ENCODE measurements at regions not wholly inside any gene's neighbourhood (a gene's known extent, or its start where the extent isn't known, plus 50 kb on each side); places are given as distances from the start of the nearest gene placed in this dataset.
"Not testable (repeated sequence)": the region's sequence is repeated elsewhere in the genome, so short reads cannot be mapped to it uniquely, and the experiment has no call there.

- no peak for DNase-seq (ENCODE audit: extremely low spot score, insufficient read length, low read depth)
Measured at GRCh38 chr7:13687500-13687899, 302.0 kb downstream of the ETV1 start.

GRCh38 chr7:13692548-13692947 is 296.9 kb downstream of the ETV1 start:
- FAIRE-seq, result no peak
- DNase-seq (ENCODE audit: extremely low spot score, insufficient read length, low read depth), result no peak

More at GRCh38 chr7:13687500-13687899, 302.0 kb downstream of the ETV1 start:
- no peak for FAIRE-seq

GRCh38 chr7:13702251-13702650 is 287.2 kb downstream of the ETV1 start:
- FAIRE-seq (no peak), DNase-seq (ENCODE audit: extremely low spot score, insufficient read length, low read depth) (no peak)

GRCh38 chr7:13708670-13709069 is 280.8 kb downstream of the ETV1 start:
- no peak for FAIRE-seq
- DNase-seq (ENCODE audit: extremely low spot score, insufficient read length, low read depth), result no peak

DNA sequence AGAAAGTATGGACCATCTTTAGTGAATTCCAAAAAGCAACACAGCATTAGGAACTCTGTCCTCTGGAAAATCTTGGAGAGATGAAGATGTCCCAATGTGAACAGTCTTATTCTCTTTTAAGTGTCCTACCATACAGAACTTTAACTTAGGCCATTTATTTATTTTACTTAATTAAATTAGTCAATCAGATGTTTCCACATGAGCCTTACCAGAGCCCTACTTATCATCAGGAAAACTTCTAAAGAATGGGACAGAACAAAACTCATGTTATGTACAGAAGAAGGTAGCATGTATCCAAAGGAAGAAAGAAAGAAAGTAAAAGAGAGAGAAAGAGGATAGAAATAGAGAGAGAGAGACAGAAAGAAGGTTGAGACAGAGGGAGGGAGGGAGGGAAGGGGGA is 276.4 kb downstream of the ETV1 start:
- no peak for FAIRE-seq
- DNase-seq (ENCODE audit: extremely low spot score, insufficient read length, low read depth), result no peak

GRCh38 chr7:13715534-13715933 is 273.9 kb downstream of the ETV1 start:
- no peak for DNase-seq (ENCODE audit: extremely low spot score, insufficient read length, low read depth)
- FAIRE-seq, result no peak

- DNase-seq (ENCODE audit: extremely low spot score, insufficient read length, low read depth), result no peak
- FAIRE-seq, result no peak
Measured at GRCh38 chr7:13717031-13717430, 272.4 kb downstream of the ETV1 start.

- DNase-seq (ENCODE audit: extremely low spot score, insufficient read length, low read depth), result no peak
- FAIRE-seq, result no peak
Measured at GRCh38 chr7:13724191-13724976, 265.1 kb downstream of the ETV1 start.

DNA sequence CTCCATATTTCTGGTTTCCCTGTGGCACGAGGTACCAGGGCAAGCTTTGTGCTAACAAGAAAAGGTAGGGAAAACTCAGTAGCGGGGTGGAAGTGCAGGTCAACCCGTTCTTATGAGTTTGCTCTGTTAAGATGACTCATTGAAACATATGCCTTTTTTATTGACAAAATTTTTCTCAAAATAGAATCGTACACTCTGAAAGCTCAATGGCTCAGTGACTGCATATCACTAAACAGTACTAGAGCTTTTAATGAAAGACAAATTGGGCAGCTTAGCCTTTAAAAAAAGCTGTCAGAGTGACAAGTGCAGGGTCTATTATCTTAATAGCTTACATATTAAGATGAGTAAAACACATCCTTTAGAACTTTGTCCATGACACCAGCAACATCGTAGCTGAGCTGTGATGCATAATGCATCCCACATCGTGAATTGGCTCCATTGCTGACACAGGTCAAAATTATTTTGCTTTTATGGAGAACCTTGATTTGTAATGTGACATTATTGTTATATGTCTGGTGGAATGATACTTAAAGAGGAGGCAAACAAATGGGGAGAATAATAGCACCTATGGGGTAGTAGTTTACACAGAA is 264.4 kb downstream of the ETV1 start:
- FAIRE-seq, result no peak
- no peak for DNase-seq (ENCODE audit: extremely low spot score, insufficient read length, low read depth)

DNA sequence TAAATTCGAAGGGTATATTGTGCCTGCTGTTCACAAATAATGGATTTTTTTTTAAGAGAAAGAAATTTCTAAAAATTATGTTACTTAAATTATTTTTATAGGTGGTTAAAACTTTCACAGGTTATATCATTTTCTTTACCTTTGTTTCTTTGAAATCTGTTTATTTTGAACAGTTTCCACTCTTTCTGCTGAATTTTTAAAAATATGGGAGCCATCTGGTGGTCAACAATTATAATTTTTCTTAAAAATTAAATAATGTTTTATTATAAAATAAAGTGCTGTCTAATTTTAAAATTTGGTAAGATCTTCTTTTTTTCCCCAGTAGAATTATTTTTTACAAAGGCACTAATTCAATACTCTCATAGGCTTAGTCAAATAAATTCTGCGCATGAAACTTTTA is 263.9 kb downstream of the ETV1 start:
- no peak for DNase-seq (ENCODE audit: extremely low spot score, insufficient read length, low read depth)
- FAIRE-seq, result no peak

DNA sequence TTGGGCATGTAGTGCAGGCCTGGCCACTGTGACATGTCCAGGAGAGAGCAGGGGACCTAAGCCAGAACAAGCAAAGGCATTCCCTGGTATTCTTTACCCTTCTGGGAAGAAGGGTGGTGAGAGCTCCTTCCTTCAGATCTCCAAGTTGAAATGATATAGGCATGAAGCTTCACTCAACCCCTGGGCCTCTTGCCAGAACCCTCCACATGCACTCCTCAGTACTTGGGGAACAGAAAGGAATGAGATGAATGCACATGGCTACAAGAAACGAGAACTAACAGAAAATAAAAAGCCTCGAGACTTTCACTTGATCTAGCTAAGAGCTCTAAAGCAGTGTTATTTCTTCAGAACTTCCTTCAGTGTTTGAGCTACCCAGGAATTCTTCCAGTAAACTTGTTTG is 262.2 kb downstream of the ETV1 start:
- FAIRE-seq, result no peak
- no peak for DNase-seq (ENCODE audit: extremely low spot score, insufficient read length, low read depth)

DNA sequence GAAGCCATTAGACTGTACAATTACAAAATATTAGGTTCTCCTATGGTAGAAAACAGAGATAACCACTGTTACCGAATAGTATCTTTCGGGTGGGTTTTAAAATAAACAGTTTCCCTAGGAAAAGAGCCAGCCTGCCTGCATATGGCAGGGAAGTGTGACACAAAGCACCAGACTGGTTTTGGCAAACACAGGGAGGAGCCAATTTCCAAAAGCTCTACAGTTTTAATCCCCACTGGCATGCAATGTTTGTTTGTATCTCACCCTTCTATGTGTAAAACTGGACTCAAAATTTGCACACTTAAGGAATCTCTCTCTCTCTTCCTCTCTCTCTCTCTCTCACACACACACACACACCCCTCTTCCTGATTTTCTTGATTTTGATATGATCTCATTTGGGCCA is 261.7 kb downstream of the ETV1 start:
- no peak for DNase-seq (ENCODE audit: extremely low spot score, insufficient read length, low read depth)
- FAIRE-seq, result no peak

DNA sequence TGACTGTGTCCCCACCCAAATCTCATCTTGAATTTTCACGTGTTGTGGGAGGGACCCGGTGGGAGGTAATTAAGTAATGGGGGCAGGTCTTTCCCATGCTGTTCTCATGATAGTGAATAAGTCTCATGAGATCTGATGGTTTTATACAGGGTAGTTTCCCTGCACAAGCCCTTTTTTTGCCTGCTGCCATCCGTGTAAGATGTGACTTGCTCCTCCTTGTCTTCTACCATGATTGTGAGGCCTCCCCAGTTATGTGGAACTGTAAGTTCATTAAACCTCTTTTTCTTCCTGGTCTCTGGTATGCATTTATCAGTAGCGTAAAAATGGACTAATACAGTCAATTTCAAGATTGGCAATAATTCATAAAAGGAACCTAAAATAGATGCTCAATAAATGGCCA is 261.0 kb downstream of the ETV1 start:
- not testable (repeated sequence) for FAIRE-seq; DNase-seq (ENCODE audit: extremely low spot score, insufficient read length, low read depth)

DNA sequence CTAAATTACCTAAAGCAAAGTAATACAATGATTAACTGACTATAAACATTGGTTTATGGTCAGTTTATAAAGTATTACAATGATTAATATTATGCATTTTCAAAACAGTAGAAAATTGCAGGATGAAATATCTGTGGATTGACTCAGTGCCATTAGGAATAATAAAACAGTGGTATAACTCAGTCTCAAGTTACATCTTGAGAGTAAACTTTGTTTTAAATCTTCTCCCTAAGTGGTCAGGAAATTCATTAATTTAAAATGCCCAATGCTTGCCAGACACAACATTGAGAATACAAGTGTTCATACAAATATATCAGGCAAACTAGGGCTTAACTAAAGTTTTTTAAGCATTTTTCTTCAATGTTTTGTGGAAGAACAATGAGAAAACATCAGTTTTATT is 257.8 kb downstream of the ETV1 start:
- DNase-seq (ENCODE audit: extremely low spot score, insufficient read length, low read depth) (no peak), FAIRE-seq (no peak)

- DNase-seq (ENCODE audit: extremely low spot score, insufficient read length, low read depth) (no peak), FAIRE-seq (no peak)
Measured at GRCh38 chr7:13737563-13737962, 251.9 kb downstream of the ETV1 start.

GRCh38 chr7:13742126-13742525 is 247.3 kb downstream of the ETV1 start:
- DNase-seq (ENCODE audit: extremely low spot score, insufficient read length, low read depth) (no peak), FAIRE-seq (no peak)

DNA sequence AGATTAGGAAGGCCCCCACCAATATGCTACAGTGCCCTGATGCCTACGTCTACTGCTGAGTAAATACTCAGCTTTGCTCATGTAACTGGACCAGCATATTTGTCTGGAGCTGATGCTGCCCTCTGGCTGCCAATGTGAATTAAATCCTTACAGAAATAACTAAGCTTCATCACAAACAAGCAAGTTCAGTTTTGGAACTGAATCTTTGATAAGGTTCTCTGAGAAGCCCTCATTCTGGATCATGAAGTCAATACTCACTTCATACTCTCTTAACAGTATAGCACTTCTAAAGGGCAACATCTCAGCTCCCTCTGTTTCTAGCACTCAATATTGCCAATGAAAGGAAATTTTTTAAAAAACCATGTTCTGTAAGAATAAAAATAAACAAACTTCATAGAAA is 246.7 kb downstream of the ETV1 start:
- no peak for DNase-seq (ENCODE audit: extremely low spot score, insufficient read length, low read depth)

DNA sequence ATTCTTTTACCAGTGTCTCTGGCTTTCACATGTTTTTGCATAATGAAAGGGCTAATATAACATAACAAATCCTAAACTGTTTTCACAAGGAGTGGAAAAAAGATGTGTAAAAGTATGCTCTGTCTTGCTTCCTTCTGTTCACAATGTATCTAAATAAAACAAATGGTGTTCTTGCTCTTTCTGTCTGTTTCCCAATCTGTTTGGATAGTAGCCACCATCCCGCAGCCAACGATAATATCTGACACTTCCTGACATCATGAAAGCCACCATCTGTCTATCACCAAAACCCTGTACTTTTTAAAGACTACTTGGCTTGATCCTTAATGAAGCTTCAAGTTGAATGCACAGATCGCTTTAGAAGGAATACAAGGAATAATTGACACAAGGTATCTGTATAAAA is 246.2 kb downstream of the ETV1 start:
- DNase-seq (ENCODE audit: extremely low spot score, insufficient read length, low read depth) (no peak), FAIRE-seq (no peak)

More for the DNA sequence above, 246.7 kb downstream of the ETV1 start:
- FAIRE-seq, result no peak

DNA sequence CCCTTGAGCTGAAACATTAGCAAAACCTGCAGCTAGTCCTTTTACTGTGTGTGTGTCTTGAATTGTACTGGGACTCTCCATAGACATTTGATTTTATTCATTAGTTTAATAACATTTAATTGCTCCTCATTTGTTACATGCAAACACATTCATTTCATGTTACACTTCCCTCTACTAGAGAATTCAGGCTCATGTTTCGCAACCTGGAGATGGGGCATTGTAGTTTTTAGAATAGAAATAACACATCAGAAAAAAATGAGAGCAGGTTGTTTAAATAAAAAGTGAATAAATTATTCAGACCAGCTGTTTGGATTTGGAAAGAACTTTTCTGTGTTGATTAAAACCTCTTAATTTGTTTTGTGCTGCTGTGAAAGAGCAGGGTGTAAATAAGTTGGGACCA is 243.9 kb downstream of the ETV1 start:
- DNase-seq (ENCODE audit: extremely low spot score, insufficient read length, low read depth), result no peak
- FAIRE-seq, result no peak

GRCh38 chr7:13748998-13749397 is 240.5 kb downstream of the ETV1 start:
- FAIRE-seq (no peak), DNase-seq (ENCODE audit: extremely low spot score, insufficient read length, low read depth) (no peak)

DNA sequence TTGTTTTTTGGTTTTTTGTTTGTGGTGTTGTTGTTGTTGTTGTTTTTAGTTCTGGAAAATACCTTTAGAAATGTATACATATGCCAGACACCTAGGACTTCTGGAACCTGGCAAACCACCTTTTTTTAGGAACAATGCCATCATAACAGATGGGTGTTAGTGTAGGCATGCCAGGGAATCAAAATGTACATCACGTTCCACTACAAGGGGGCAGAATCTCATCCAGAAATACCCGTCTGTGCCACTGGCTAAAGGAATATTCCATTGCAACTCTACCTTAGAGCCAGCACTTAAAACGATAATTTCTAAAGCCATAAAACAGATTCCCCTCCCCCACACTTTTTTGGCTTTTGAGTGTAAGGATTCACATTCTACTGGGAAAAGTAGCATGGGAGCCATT is 239.8 kb downstream of the ETV1 start:
- FAIRE-seq (no peak), DNase-seq (ENCODE audit: extremely low spot score, insufficient read length, low read depth) (no peak)

DNA sequence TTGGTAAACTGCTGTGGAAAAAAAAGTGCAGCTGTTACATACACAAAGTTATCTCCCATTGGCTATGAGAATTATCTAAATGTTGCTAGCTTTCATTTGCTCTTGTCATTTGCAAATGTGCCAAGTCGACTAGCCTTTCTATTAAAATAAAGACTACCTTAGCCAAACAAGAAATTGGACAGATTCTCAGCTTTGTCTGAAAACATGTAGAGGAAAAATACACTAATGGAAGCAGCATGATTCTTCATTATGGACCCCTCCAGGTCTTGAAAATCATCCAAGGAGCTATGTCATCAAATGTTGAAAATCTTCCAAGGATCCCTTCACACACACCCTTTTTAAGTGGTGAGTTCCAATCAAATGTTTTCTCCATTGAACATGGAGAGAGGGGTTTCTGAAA is 237.7 kb downstream of the ETV1 start:
- DNase-seq (ENCODE audit: extremely low spot score, insufficient read length, low read depth), result no peak
- no peak for FAIRE-seq
